NCI-H1436 (cell line): ENCODE measurements at regions not wholly inside any gene's neighbourhood (a gene's known extent, or its start where the extent isn't known, plus 50 kb on each side); places are given as distances from the start of the nearest gene placed in this dataset.

Experiments used
- DNase-seq: peaks from one replicate; lab custom pipeline; 2025; lab: John Stamatoyannopoulos, UW

GRCh38 chr16:55118701-55119260 is 188.1 kb downstream of the IRX5 start:
- no peak for DNase-seq

- DNase-seq: no peak
Measured at GRCh38 chr16:55120408-55120807, 189.7 kb downstream of the IRX5 start.

GRCh38 chr16:55120826-55121225 is 190.2 kb downstream of the IRX5 start:
- no peak for DNase-seq

- no peak for DNase-seq
Measured at GRCh38 chr16:55123652-55124051, 193.0 kb downstream of the IRX5 start.

- no peak for DNase-seq
Measured at GRCh38 chr16:55125818-55126385, 195.2 kb downstream of the IRX5 start.

- no peak for DNase-seq
Measured at GRCh38 chr16:55126456-55126855, 195.8 kb downstream of the IRX5 start.

GRCh38 chr16:55130456-55130855 is 193.5 kb upstream of the IRX6 start:
- no peak for DNase-seq

- no peak for DNase-seq
Measured at GRCh38 chr16:55130911-55131310, 193.1 kb upstream of the IRX6 start.

- no peak for DNase-seq
Measured at GRCh38 chr16:55133654-55134053, 190.3 kb upstream of the IRX6 start.

- DNase-seq: no peak
Measured at GRCh38 chr16:55136356-55137150, 187.4 kb upstream of the IRX6 start.

- no peak for DNase-seq
Measured at GRCh38 chr16:55138298-55138697, 185.7 kb upstream of the IRX6 start.

- DNase-seq: no peak
Measured at GRCh38 chr16:55142405-55142804, 181.6 kb upstream of the IRX6 start.

GRCh38 chr16:55144651-55145050 is 179.4 kb upstream of the IRX6 start:
- DNase-seq: no peak

GRCh38 chr16:55145771-55146603 is 178.0 kb upstream of the IRX6 start:
- DNase-seq: no peak

- DNase-seq: no peak
Measured at GRCh38 chr16:55146966-55147365, 177.0 kb upstream of the IRX6 start.

- DNase-seq: no peak
Measured at GRCh38 chr16:55147396-55147795, 176.6 kb upstream of the IRX6 start.

- DNase-seq: no peak
Measured at GRCh38 chr16:55149622-55150021, 174.4 kb upstream of the IRX6 start.

- no peak for DNase-seq
Measured at GRCh38 chr16:55151561-55152305, 172.3 kb upstream of the IRX6 start.

GRCh38 chr16:55152875-55153390 is 171.1 kb upstream of the IRX6 start:
- DNase-seq: no peak

- no peak for DNase-seq
Measured at GRCh38 chr16:55154262-55154661, 169.7 kb upstream of the IRX6 start.

- DNase-seq: no peak
Measured at GRCh38 chr16:55154956-55155355, 169.0 kb upstream of the IRX6 start.

GRCh38 chr16:55155815-55156214 is 168.2 kb upstream of the IRX6 start:
- no peak for DNase-seq
